ENCODE measurements at regions not wholly inside any gene's neighbourhood (a gene's known extent, or its start where the extent isn't known, plus 50 kb on each side); places are given as distances from the start of the nearest gene placed in this dataset.

DNA sequence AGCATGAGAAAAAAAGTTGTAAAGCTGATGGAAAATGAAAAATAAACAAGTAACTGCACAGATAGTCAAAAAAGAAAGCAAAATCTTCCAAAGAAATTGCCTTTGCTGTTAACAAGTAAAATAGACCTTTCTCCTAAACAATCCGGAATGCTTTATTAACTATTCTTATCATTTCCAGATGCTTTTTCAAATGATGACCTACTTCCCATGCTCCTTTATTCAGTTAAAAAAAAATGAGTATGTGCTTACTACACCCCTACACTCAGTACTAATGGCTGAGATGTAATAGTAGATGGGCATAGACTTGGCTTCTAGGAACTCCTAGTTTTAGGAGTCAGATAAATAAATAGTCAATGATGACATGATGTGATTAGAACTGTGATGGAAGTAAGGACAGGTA is 108.5 kb downstream of the NIBAN1 start:
- TF ChIP-seq USF1 (IDR thresholded peaks at IDR 0.05) (no peak), EGR1 (IDR thresholded peaks at IDR 0.05) (no peak), CEBPB (IDR thresholded peaks at IDR 0.05) (no peak), TEAD4 (IDR thresholded peaks at IDR 0.05) (no peak)

GRCh38 chr1:184861755-184862336 is 107.2 kb upstream of the EDEM3 start:
- TF ChIP-seq NFIC (IDR thresholded peaks at IDR 0.05) (no peak), USF1 (IDR thresholded peaks at IDR 0.05) (no peak), MAX (IDR thresholded peaks at IDR 0.05) (no peak), CREB1 (IDR thresholded peaks at IDR 0.05; ENCODE audit: low read depth) (no peak), EP300 (IDR thresholded peaks at IDR 0.05; ENCODE audit: borderline replicate concordance) (no peak), ZBTB7A (IDR thresholded peaks at IDR 0.05; ENCODE audit: low read depth) (no peak), CEBPB (IDR thresholded peaks at IDR 0.05) (no peak), RAD21 (IDR thresholded peaks at IDR 0.05; ENCODE audit: low read depth) (no peak), EGR1 (IDR thresholded peaks at IDR 0.05) (no peak), TCF12 (IDR thresholded peaks at IDR 0.05; ENCODE audit: low read depth) (no peak), TAF1 (IDR thresholded peaks at IDR 0.05; ENCODE audit: low read depth) (no peak)
- TF ChIP-seq, protein P1, sequence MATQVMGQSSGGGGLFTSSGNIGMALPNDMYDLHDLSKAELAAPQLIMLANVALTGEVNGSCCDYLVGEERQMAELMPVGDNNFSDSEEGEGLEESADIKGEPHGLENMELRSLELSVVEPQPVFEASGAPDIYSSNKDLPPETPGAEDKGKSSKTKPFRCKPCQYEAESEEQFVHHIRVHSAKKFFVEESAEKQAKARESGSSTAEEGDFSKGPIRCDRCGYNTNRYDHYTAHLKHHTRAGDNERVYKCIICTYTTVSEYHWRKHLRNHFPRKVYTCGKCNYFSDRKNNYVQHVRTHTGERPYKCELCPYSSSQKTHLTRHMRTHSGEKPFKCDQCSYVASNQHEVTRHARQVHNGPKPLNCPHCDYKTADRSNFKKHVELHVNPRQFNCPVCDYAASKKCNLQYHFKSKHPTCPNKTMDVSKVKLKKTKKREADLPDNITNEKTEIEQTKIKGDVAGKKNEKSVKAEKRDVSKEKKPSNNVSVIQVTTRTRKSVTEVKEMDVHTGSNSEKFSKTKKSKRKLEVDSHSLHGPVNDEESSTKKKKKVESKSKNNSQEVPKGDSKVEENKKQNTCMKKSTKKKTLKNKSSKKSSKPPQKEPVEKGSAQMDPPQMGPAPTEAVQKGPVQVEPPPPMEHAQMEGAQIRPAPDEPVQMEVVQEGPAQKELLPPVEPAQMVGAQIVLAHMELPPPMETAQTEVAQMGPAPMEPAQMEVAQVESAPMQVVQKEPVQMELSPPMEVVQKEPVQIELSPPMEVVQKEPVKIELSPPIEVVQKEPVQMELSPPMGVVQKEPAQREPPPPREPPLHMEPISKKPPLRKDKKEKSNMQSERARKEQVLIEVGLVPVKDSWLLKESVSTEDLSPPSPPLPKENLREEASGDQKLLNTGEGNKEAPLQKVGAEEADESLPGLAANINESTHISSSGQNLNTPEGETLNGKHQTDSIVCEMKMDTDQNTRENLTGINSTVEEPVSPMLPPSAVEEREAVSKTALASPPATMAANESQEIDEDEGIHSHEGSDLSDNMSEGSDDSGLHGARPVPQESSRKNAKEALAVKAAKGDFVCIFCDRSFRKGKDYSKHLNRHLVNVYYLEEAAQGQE (IDR thresholded peaks at IDR 0.05; ENCODE audit: low read depth), result no peak

DNA sequence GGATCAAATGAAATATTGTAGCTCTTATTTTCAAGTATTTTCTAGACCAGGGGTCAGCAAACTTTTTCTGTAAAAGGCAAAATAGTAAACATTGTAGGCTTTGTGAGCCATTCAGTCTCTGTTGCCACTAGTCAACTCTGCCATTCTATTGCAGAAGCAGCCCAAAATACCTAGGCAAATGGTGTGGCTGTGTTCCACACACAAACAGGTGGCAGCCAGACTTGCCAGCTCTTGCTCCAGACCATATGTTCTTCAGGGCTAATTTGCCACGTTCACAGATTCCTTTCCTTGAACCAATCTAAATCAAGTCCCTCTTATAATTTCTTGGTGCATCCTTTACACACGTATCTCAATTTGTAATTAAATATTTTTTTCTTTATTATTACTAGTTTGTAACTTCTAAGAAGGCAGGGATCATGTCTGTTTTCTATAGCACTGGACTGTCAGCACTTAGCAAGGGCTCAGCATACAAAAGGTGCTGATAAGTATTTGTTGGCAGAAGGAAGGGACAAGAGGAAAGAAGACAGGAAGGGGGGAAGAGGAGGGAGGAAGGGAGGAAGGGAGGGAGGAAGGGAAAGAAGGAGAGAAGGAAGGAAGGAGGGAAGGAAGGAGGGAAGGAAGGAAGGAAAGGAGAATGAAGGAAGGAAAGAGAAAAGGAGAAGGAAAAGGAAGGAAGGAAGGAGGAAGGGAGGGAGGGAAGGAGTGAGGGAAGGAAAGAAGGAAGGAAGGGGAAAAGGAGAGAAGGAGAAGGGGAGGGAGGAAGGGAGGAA is 106.5 kb upstream of the EDEM3 start:
- TF ChIP-seq USF1 (IDR thresholded peaks at IDR 0.05) (no peak), CREB1 (IDR thresholded peaks at IDR 0.05; ENCODE audit: low read depth) (no peak), CEBPB (IDR thresholded peaks at IDR 0.05) (no peak), TEAD4 (IDR thresholded peaks at IDR 0.05) (no peak), EP300 (IDR thresholded peaks at IDR 0.05; ENCODE audit: borderline replicate concordance) (no peak), FOXM1 (IDR thresholded peaks at IDR 0.05; ENCODE audit: borderline replicate concordance, low read depth) (no peak)

- TF ChIP-seq CEBPB (IDR thresholded peaks at IDR 0.05) (no peak), NFIC (IDR thresholded peaks at IDR 0.05) (no peak), MAX (IDR thresholded peaks at IDR 0.05) (no peak), TCF12 (IDR thresholded peaks at IDR 0.05; ENCODE audit: low read depth) (no peak), TAF1 (IDR thresholded peaks at IDR 0.05; ENCODE audit: low read depth) (no peak), YY1 (IDR thresholded peaks at IDR 0.05; ENCODE audit: low read depth) (no peak), ZBTB7A (IDR thresholded peaks at IDR 0.05; ENCODE audit: low read depth) (no peak), FOXM1 (IDR thresholded peaks at IDR 0.05; ENCODE audit: borderline replicate concordance, low read depth) (no peak), RAD21 (IDR thresholded peaks at IDR 0.05; ENCODE audit: low read depth) (no peak)
- TF ChIP-seq, protein P1 (IDR thresholded peaks at IDR 0.05; ENCODE audit: low read depth), result no peak
Observed at GRCh38 chr1:184860535-184860934, 105.9 kb upstream of the EDEM3 start.

DNA sequence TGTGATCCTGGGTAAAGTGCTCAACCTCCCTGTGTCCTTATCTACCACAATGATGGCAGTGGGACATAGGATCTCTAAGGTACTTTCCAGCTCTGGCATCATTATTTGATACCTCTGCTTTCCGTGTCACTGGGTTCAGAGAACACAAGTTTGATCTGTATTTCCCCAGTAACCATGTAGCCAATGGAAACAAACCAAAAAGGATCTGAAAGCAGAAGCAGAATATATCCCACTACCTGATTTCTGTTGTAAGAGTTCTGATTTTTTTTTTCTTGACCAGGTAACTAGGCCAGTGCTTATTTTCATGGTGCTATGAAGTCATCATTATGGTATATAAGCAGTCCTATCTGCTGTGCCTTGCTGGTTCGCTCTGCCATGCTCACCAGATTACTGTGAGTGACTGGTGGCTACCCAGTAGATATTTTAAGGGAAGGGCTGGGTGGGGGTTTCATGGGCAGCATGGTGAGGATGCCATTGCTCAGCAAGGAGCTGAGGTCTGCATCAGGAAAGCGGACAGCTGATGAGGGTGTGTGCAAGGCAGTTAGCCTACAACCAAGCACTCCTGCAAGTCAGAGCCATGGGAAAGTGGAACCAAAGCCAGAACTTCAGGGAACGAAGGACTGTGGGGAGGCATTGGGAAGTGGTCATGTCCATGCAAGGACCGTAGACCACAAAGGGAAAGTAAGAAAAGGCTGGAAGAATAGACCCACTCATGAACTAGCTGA is 104.9 kb upstream of the EDEM3 start:
- TF ChIP-seq CREB1 (IDR thresholded peaks at IDR 0.05; ENCODE audit: low read depth) (no peak), ZBTB7A (IDR thresholded peaks at IDR 0.05; ENCODE audit: low read depth) (no peak), NFIC (IDR thresholded peaks at IDR 0.05) (no peak), TAF1 (IDR thresholded peaks at IDR 0.05; ENCODE audit: low read depth) (no peak), CEBPB (IDR thresholded peaks at IDR 0.05) (no peak), RAD21 (IDR thresholded peaks at IDR 0.05; ENCODE audit: low read depth) (no peak), FOXM1 (IDR thresholded peaks at IDR 0.05; ENCODE audit: borderline replicate concordance, low read depth) (no peak), MAX (IDR thresholded peaks at IDR 0.05) (no peak), TEAD4 (IDR thresholded peaks at IDR 0.05) (no peak), TCF12 (IDR thresholded peaks at IDR 0.05; ENCODE audit: low read depth) (no peak), USF1 (IDR thresholded peaks at IDR 0.05) (no peak), YY1 (IDR thresholded peaks at IDR 0.05; ENCODE audit: low read depth) (no peak), EP300 (IDR thresholded peaks at IDR 0.05; ENCODE audit: borderline replicate concordance) (no peak), EGR1 (IDR thresholded peaks at IDR 0.05) (no peak)
- TF ChIP-seq, protein P1 (IDR thresholded peaks at IDR 0.05; ENCODE audit: low read depth), result no peak
